Prostate gland (tissue), 2 donors: ENCODE measurements at regions not wholly inside any gene's neighbourhood (a gene's known extent, or its start where the extent isn't known, plus 50 kb on each side); places are given as distances from the start of the nearest gene placed in this dataset.

Source experiments
- DNase-seq: peaks from one replicate; pipeline ENCODE4 v3.0.0-alpha.2; 2019; ENCODE audit warnings: low spot score
- H3K27ac ChIP-seq, 2 donors: fragments of 200-600 bp; sonication (generic); 2 replicates each; pipeline ENCODE4 v1.5.1; 2017 to 2019
- H3K27me3 ChIP-seq: fragments of 200-600 bp; sonication (generic); replicated peaks from 2 replicates; pipeline ENCODE4 v1.5.1; 2019; ENCODE audit not compliant: insufficient read depth
- H3K36me3 ChIP-seq, 2 donors: fragments of 200-600 bp; sonication (generic); 1 replicate in 1 of 2; 2 replicates in 1 of 2; pipeline versions ENCODE4 v1.5.1 to v1.8.1; 2017 to 2019
- H3K4me1 ChIP-seq: fragments of 200-600 bp; sonication (generic); replicated peaks from 2 replicates; pipeline ENCODE4 v1.5.1; 2019
- H3K4me3 ChIP-seq, 2 donors: fragments of 200-600 bp; sonication (generic); 2 replicates each; pipeline ENCODE4 v1.5.1; 2017 to 2019
- H3K9me3 ChIP-seq: fragments of 200-600 bp; sonication (generic); 2 replicates; pipeline ENCODE4 v1.5.1; 2017
- CTCF ChIP-seq, 4 experiments: fragments of 200-600 bp in 2 of 4; fragments of 450-650 bp in 2 of 4; sonication (generic) in 2 of 4; IDR thresholded peaks; 1 replicate in 3 of 4; 2 replicates in 1 of 4; pipeline ENCODE4 v1.5.1; 2016 to 2019; ENCODE audit warnings: antibody characterized with exemption in 4 of 4, mild to moderate bottlenecking in 2 of 4, moderate library complexity in 2 of 4
- POLR2A ChIP-seq: fragments of 450-650 bp; IDR thresholded peaks from one replicate; pipeline ENCODE4 v1.6.1; 2016; ENCODE audit warnings: antibody characterized with exemption, mild to moderate bottlenecking
- POLR2AphosphoS5 ChIP-seq: sonication (generic); formaldehyde crosslinking; IDR thresholded peaks from one replicate; pipeline ENCODE4 v1.6.1; 2017; ENCODE audit warnings: antibody characterized with exemption
- WGBS: methylation state at CpG from one replicate; pipeline ENCODE4 v1.1.5; 2018; 5-methylcytosine and 5-hydroxymethylcytosine counted together
- intact Hi-C: fragments of 100-400 bp; cut with DNase I; formaldehyde crosslinking; loops from one replicate; pipeline ENCODE4 v1.14.2; 2022

- no peaks in the 10 kb centered on the region for H3K9me3 ChIP-seq
- intact Hi-C loops, result no loop called here
- no peak for TF ChIP-seq CTCF (IDR thresholded peaks at IDR 0.05)
- no peak for TF ChIP-seq POLR2A
- TF ChIP-seq POLR2AphosphoS5, result no peak
- no peaks in the 10 kb centered on the region for H3K36me3 ChIP-seq
- H3K4me3 ChIP-seq, result no peak overlapping the region
- no peak overlapping the region for H3K27ac ChIP-seq
- no peaks in the 10 kb centered on the region for H3K4me1 ChIP-seq
- 54% methylated on average over 2 of the region's 2 CpGs for WGBS
- no peak for DNase-seq
- no peaks in the 10 kb centered on the region for H3K27me3 ChIP-seq
These were observed 1696.3 kb upstream of the TMEFF2 start for GRCh38 chr2:193891023-193891422.

GRCh38 chr2:193885419-193885818, 1690.7 kb upstream of the TMEFF2 start:
- no peaks in the 10 kb centered on the region for H3K27me3 ChIP-seq
- DNase-seq, result no peak
- no peaks in the 10 kb centered on the region for H3K36me3 ChIP-seq
- WGBS, result 100% methylated on average over 1 of the region's 1 CpG
- no peak overlapping the region for H3K27ac ChIP-seq
- no peak for TF ChIP-seq POLR2AphosphoS5
- TF ChIP-seq CTCF (IDR thresholded peaks at IDR 0.05), result no peak
- H3K4me1 ChIP-seq, result no peaks in the 10 kb centered on the region
- no peaks in the 10 kb centered on the region for H3K9me3 ChIP-seq
- intact Hi-C loops, result no loop called here
- H3K4me3 ChIP-seq, result no peak overlapping the region

DNA sequence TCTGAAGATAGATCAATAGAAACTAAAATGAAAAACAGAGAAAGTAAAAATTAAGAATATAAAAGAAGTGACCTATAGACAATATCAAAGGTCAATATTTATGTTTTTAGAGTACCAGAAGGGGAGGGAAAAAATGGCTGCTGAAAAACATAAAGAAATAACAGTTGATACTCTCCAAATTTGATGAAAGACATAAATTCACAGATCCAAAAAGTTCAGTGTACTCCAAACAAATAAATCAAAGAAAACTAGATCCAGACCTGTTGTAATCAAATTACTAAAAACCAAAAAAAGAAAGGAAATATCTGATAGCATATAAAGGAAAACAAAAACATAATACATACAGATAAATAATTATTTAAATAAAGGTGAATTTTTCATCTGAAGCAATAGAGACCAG, 1689.1 kb upstream of the TMEFF2 start:
- no peak overlapping the region for H3K27ac ChIP-seq
- no peak overlapping the region for H3K4me3 ChIP-seq
- no peaks in the 10 kb centered on the region for H3K36me3 ChIP-seq
- no peaks in the 10 kb centered on the region for H3K9me3 ChIP-seq
- TF ChIP-seq POLR2A (no peak), POLR2AphosphoS5 (no peak), CTCF (IDR thresholded peaks at IDR 0.05) (no peak)
- no peaks in the 10 kb centered on the region for H3K4me1 ChIP-seq
- no peak for DNase-seq
- intact Hi-C loops, result no loop called here
- H3K27me3 ChIP-seq, result no peaks in the 10 kb centered on the region

- TF ChIP-seq CTCF (IDR thresholded peaks at IDR 0.05) (no peak), POLR2AphosphoS5 (no peak), POLR2A (no peak)
- Histone ChIP-seq H3K4me1 (no peaks in the 10 kb centered on the region), H3K27me3 (no peaks in the 10 kb centered on the region), H3K9me3 (no peaks in the 10 kb centered on the region), H3K27ac (no peak overlapping the region), H3K36me3 (no peaks in the 10 kb centered on the region), H3K4me3 (no peak overlapping the region)
- no peak for DNase-seq
- 92% methylated on average over 5 of the region's 5 CpGs for WGBS
- intact Hi-C loops, result no loop called here
These were observed 1682.2 kb upstream of the TMEFF2 start for GRCh38 chr2:193876980-193877379.

DNA sequence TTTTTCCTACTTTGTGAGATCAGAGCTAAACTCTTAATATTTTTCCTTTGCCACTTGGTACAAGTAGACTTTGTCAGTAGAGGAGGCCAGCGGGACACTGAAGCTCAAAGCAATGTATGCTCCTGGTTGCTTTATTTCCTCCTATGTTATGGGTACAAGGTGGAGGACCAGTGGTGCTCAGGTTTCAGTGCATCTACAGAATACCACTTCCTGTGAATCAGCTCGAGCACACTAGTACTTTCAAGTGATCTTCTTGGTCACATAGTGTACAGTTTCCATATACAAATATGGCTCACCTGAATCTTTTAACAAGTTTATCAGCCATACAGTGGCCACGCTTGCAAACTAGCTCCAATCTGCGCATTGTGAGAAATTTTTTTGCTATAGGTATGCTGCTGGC, 1674.8 kb upstream of the TMEFF2 start:
- Histone ChIP-seq H3K27ac (no peak overlapping the region), H3K36me3 (no peaks in the 10 kb centered on the region), H3K27me3 (no peaks in the 10 kb centered on the region), H3K9me3 (no peaks in the 10 kb centered on the region), H3K4me1 (no peaks in the 10 kb centered on the region), H3K4me3 (no peak overlapping the region)
- TF ChIP-seq CTCF (IDR thresholded peaks at IDR 0.05), result no peak
- no peak for TF ChIP-seq POLR2A
- no peak for TF ChIP-seq POLR2AphosphoS5
- WGBS, result 38% methylated on average over 4 of the region's 4 CpGs
- no peak for DNase-seq
- intact Hi-C loops, result no loop called here
